ENCODE measurements at regions not wholly inside any gene's neighbourhood (a gene's known extent, or its start where the extent isn't known, plus 50 kb on each side); places are given as distances from the start of the nearest gene placed in this dataset.

DNA sequence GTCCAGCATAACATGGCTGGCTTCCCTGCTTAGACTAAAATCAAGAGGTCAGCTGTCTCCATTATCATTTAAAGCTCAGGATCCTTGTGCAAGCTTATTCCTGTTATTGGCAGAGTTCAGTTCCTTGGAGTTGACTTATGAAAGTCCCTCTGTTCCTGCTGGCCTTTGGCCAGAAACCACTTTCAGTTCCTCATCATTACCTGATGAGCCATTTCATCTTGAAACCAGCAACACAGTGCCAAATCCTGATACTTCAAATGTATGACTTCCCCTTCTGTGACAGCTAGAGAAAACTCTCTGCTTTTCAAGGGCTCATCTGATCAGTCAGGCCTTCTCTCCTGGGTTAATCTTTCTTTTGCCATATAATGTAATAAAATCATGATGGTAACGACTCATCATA, 110.6 kb upstream of the FSTL5 start:
- TF ChIP-seq, protein P1, sequence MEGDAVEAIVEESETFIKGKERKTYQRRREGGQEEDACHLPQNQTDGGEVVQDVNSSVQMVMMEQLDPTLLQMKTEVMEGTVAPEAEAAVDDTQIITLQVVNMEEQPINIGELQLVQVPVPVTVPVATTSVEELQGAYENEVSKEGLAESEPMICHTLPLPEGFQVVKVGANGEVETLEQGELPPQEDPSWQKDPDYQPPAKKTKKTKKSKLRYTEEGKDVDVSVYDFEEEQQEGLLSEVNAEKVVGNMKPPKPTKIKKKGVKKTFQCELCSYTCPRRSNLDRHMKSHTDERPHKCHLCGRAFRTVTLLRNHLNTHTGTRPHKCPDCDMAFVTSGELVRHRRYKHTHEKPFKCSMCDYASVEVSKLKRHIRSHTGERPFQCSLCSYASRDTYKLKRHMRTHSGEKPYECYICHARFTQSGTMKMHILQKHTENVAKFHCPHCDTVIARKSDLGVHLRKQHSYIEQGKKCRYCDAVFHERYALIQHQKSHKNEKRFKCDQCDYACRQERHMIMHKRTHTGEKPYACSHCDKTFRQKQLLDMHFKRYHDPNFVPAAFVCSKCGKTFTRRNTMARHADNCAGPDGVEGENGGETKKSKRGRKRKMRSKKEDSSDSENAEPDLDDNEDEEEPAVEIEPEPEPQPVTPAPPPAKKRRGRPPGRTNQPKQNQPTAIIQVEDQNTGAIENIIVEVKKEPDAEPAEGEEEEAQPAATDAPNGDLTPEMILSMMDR (conservative IDR thresholded peaks at IDR 0.05; ENCODE audit: low read depth in 2 of 2), result no peak
- TF ChIP-seq EZH2 (IDR thresholded peaks at IDR 0.05; ENCODE audit: low read depth, unreplicated experiment) (no peak), POLR2AphosphoS5 (IDR thresholded peaks at IDR 0.05; ENCODE audit: low read depth) (no peak), EZH2phosphoT487 (IDR thresholded peaks at IDR 0.05; ENCODE audit: unreplicated experiment) (no peak), CREB1 (CRISPR knock-in tag; IDR thresholded peaks at IDR 0.05; ENCODE audit: low read depth) (no peak), NANOG (IDR thresholded peaks at IDR 0.05; ENCODE audit: borderline replicate concordance) (no peak)
- TF ChIP-seq, protein P2, sequence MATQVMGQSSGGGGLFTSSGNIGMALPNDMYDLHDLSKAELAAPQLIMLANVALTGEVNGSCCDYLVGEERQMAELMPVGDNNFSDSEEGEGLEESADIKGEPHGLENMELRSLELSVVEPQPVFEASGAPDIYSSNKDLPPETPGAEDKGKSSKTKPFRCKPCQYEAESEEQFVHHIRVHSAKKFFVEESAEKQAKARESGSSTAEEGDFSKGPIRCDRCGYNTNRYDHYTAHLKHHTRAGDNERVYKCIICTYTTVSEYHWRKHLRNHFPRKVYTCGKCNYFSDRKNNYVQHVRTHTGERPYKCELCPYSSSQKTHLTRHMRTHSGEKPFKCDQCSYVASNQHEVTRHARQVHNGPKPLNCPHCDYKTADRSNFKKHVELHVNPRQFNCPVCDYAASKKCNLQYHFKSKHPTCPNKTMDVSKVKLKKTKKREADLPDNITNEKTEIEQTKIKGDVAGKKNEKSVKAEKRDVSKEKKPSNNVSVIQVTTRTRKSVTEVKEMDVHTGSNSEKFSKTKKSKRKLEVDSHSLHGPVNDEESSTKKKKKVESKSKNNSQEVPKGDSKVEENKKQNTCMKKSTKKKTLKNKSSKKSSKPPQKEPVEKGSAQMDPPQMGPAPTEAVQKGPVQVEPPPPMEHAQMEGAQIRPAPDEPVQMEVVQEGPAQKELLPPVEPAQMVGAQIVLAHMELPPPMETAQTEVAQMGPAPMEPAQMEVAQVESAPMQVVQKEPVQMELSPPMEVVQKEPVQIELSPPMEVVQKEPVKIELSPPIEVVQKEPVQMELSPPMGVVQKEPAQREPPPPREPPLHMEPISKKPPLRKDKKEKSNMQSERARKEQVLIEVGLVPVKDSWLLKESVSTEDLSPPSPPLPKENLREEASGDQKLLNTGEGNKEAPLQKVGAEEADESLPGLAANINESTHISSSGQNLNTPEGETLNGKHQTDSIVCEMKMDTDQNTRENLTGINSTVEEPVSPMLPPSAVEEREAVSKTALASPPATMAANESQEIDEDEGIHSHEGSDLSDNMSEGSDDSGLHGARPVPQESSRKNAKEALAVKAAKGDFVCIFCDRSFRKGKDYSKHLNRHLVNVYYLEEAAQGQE (IDR thresholded peaks at IDR 0.05; ENCODE audit: unreplicated experiment), result no peak
- TF ChIP-seq, protein P3, sequence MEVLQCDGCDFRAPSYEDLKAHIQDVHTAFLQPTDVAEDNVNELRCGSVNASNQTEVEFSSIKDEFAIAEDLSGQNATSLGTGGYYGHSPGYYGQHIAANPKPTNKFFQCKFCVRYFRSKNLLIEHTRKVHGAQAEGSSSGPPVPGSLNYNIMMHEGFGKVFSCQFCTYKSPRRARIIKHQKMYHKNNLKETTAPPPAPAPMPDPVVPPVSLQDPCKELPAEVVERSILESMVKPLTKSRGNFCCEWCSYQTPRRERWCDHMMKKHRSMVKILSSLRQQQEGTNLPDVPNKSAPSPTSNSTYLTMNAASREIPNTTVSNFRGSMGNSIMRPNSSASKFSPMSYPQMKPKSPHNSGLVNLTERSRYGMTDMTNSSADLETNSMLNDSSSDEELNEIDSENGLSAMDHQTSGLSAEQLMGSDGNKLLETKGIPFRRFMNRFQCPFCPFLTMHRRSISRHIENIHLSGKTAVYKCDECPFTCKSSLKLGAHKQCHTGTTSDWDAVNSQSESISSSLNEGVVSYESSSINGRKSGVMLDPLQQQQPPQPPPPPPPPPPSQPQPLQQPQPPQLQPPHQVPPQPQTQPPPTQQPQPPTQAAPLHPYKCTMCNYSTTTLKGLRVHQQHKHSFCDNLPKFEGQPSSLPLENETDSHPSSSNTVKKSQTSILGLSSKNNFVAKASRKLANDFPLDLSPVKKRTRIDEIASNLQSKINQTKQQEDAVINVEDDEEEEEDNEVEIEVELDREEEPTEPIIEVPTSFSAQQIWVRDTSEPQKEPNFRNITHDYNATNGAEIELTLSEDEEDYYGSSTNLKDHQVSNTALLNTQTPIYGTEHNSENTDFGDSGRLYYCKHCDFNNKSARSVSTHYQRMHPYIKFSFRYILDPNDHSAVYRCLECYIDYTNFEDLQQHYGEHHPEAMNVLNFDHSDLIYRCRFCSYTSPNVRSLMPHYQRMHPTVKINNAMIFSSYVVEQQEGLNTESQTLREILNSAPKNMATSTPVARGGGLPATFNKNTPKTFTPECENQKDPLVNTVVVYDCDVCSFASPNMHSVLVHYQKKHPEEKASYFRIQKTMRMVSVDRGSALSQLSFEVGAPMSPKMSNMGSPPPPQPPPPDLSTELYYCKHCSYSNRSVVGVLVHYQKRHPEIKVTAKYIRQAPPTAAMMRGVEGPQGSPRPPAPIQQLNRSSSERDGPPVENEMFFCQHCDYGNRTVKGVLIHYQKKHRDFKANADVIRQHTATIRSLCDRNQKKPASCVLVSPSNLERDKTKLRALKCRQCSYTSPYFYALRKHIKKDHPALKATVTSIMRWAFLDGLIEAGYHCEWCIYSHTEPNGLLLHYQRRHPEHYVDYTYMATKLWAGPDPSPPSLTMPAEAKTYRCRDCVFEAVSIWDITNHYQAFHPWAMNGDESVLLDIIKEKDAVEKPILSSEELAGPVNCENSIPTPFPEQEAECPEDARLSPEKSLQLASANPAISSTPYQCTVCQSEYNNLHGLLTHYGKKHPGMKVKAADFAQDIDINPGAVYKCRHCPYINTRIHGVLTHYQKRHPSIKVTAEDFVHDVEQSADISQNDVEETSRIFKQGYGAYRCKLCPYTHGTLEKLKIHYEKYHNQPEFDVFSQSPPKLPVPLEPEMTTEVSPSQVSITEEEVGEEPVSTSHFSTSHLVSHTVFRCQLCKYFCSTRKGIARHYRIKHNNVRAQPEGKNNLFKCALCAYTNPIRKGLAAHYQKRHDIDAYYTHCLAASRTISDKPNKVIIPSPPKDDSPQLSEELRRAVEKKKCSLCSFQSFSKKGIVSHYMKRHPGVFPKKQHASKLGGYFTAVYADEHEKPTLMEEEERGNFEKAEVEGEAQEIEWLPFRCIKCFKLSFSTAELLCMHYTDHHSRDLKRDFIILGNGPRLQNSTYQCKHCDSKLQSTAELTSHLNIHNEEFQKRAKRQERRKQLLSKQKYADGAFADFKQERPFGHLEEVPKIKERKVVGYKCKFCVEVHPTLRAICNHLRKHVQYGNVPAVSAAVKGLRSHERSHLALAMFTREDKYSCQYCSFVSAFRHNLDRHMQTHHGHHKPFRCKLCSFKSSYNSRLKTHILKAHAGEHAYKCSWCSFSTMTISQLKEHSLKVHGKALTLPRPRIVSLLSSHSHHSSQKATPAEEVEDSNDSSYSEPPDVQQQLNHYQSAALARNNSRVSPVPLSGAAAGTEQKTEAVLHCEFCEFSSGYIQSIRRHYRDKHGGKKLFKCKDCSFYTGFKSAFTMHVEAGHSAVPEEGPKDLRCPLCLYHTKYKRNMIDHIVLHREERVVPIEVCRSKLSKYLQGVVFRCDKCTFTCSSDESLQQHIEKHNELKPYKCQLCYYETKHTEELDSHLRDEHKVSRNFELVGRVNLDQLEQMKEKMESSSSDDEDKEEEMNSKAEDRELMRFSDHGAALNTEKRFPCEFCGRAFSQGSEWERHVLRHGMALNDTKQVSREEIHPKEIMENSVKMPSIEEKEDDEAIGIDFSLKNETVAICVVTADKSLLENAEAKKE (CRISPR knock-in tag; IDR thresholded peaks at IDR 0.05), result no peak
- TF ChIP-seq, protein P4, sequence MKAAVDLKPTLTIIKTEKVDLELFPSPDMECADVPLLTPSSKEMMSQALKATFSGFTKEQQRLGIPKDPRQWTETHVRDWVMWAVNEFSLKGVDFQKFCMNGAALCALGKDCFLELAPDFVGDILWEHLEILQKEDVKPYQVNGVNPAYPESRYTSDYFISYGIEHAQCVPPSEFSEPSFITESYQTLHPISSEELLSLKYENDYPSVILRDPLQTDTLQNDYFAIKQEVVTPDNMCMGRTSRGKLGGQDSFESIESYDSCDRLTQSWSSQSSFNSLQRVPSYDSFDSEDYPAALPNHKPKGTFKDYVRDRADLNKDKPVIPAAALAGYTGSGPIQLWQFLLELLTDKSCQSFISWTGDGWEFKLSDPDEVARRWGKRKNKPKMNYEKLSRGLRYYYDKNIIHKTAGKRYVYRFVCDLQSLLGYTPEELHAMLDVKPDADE (IDR thresholded peaks at IDR 0.05), result no peak
